ENCODE measurements at regions not wholly inside any gene's neighbourhood (a gene's known extent, or its start where the extent isn't known, plus 50 kb on each side); places are given as distances from the start of the nearest gene placed in this dataset.

DNA sequence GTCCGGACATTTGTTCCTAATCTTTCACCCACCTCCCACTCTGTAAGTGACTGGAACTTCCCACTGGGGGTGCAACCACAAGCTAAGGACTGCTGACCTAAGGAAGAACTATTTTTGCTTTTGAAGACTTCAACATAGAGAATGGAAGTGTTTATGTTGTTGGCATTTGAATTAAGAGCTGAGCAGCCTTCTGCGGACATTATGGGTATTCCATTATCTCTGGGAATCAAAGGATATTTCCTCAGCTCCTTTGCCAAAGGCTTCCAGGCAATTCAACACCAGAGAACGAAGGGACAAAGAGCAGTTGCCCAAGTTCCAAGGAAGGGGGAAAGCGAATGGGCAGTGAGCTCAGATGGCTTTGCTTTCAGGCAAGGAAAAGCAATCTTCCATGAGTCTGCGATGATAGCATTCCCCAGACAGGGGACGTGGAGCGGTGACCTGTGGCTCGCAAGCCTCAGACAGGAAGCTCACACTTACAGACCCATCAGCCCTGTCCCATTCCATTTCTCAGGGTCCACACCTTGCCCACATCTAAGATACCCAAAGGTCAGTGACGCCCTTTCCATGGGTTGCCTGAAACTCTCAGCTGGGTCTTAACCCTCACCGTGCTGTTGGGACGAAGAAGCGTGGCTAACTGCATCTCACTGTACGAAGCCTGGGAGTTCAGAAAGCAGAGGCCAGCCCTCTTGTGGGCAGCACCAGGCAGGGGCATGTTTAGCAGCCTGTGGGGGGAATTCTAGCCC is 116.8 kb downstream of the COPS8 start:
- H3K9me3 Mint-ChIP-seq: no peaks in the 10 kb centered on the region
- intact Hi-C loops (cut with micrococcal nuclease): no loop called here
- peaks cover 4% of the 10 kb centered on the region for H3K4me1 Mint-ChIP-seq (ENCODE audit: low read depth)
- no peaks in the 10 kb centered on the region for H3K36me3 Mint-ChIP-seq (ENCODE audit: low read depth)
- no peak overlapping the region for H3K4me3 Mint-ChIP-seq
- H3K27me3 Mint-ChIP-seq: peaks cover 12% of the 10 kb centered on the region
- no peak for ATAC-seq
- H3K27ac Mint-ChIP-seq: no peak overlapping the region
- TF ChIP-seq, protein P1, sequence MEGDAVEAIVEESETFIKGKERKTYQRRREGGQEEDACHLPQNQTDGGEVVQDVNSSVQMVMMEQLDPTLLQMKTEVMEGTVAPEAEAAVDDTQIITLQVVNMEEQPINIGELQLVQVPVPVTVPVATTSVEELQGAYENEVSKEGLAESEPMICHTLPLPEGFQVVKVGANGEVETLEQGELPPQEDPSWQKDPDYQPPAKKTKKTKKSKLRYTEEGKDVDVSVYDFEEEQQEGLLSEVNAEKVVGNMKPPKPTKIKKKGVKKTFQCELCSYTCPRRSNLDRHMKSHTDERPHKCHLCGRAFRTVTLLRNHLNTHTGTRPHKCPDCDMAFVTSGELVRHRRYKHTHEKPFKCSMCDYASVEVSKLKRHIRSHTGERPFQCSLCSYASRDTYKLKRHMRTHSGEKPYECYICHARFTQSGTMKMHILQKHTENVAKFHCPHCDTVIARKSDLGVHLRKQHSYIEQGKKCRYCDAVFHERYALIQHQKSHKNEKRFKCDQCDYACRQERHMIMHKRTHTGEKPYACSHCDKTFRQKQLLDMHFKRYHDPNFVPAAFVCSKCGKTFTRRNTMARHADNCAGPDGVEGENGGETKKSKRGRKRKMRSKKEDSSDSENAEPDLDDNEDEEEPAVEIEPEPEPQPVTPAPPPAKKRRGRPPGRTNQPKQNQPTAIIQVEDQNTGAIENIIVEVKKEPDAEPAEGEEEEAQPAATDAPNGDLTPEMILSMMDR (IDR thresholded peaks at IDR 0.05): no peak
- ChIA-PET CTCF (interaction anchor here (1.3 to 1.4 kb wide), 2 partner anchors 37 to 273 kb away, joined by 3 to 4 read pairs; no protein-coding TSS in a partner anchor), POLR2A (no interaction called here)
- no peak for DNase-seq

DNA sequence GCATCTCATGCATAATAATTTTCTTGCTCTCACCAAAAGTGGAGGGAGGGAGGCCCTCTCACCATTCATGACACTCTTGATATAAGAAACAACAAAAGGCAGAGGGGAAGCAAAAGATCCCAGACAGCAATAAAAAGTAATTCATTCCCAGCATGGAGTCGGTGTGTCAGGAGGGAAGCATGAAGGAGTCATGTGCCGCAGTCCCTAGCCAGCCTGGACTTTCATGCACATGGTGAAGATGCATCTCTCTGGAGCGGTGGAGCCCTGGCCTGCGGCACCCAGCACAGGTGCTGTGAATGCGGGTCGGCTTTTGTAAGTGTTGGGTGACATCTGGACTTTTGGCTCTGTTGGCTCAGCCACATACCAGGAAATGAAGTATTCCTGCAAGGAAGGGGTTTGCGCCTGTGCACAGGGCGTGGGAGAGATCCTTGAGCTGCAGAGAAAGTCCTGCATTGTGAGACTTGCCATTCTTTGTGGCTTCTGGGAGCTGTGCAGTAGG is 119.4 kb downstream of the COPS8 start:
- TF ChIP-seq, protein P1 (IDR thresholded peaks at IDR 0.05): no peak
- ATAC-seq (no peak), DNase-seq (no peak)
- intact Hi-C loops (cut with micrococcal nuclease): no loop called here
- H3K27me3 Mint-ChIP-seq: peaks cover 28% of the 10 kb centered on the region
- no peak overlapping the region for H3K27ac Mint-ChIP-seq
- peaks cover 4% of the 10 kb centered on the region for H3K4me1 Mint-ChIP-seq (ENCODE audit: low read depth)
- H3K36me3 Mint-ChIP-seq (ENCODE audit: low read depth): no peaks in the 10 kb centered on the region
- POLR2A ChIA-PET: no interaction called here
- CTCF ChIA-PET: no interaction called here
- no peaks in the 10 kb centered on the region for H3K9me3 Mint-ChIP-seq
- no peak overlapping the region for H3K4me3 Mint-ChIP-seq

DNA sequence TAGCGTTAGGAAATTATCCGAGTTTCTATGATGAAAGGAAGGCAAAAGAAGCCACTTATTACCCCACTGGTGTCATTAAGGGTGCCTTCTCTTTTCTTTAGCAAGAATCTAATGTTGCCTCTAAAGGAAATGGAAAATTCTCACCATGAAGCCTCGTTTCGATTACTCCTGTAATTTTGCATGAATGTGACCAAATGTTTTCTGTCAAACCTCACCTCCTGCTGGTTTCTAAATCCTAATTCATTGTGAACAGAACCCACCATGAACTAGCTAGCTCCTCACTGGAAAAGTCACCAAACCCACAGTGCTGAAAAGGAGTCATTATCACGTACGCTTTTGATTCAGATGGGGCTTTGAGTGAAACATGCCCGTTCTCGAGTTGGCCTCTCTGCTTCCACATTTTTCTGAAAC is 119.9 kb downstream of the COPS8 start:
- no peak overlapping the region for H3K4me3 Mint-ChIP-seq
- DNase-seq: no peak
- peaks cover 32% of the 10 kb centered on the region for H3K27me3 Mint-ChIP-seq
- H3K9me3 Mint-ChIP-seq: no peaks in the 10 kb centered on the region
- ATAC-seq: no peak
- peaks cover 4% of the 10 kb centered on the region for H3K4me1 Mint-ChIP-seq (ENCODE audit: low read depth)
- TF ChIP-seq, protein P1 (IDR thresholded peaks at IDR 0.05): no peak
- ChIA-PET POLR2A (no interaction called here), CTCF (no interaction called here)
- no peaks in the 10 kb centered on the region for H3K36me3 Mint-ChIP-seq (ENCODE audit: low read depth)
- intact Hi-C loops (cut with micrococcal nuclease): no loop called here
- no peak overlapping the region for H3K27ac Mint-ChIP-seq

DNA sequence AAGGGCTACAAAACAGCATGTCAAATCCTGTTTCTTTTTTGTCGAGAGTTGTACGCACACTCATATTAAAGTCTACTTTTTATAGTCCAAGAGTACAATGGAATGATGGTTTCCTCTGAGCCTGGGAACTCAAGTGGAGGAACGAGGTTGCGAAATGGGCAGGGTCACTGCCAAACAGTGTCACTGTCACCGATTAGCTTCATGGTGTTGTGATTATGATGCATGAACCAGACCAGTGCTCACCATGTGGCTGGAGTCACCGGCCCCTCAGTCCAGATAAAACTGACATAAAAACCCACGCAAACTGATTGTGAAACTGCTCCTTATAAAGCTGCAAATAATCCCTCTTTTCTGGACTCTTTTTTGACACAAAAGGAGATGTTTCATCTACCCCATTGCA is 122.0 kb downstream of the COPS8 start:
- DNase-seq (no peak), ATAC-seq (no peak)
- TF ChIP-seq, protein P1 (IDR thresholded peaks at IDR 0.05): no peak
- H3K27ac Mint-ChIP-seq: no peak overlapping the region
- no peaks in the 10 kb centered on the region for H3K4me1 Mint-ChIP-seq (ENCODE audit: low read depth)
- peaks cover 32% of the 10 kb centered on the region for H3K27me3 Mint-ChIP-seq
- ChIA-PET CTCF (no interaction called here), POLR2A (no interaction called here)
- intact Hi-C loops (cut with micrococcal nuclease): no loop called here
- H3K4me3 Mint-ChIP-seq: no peak overlapping the region
- no peaks in the 10 kb centered on the region for H3K36me3 Mint-ChIP-seq (ENCODE audit: low read depth)
- no peaks in the 10 kb centered on the region for H3K9me3 Mint-ChIP-seq

DNA sequence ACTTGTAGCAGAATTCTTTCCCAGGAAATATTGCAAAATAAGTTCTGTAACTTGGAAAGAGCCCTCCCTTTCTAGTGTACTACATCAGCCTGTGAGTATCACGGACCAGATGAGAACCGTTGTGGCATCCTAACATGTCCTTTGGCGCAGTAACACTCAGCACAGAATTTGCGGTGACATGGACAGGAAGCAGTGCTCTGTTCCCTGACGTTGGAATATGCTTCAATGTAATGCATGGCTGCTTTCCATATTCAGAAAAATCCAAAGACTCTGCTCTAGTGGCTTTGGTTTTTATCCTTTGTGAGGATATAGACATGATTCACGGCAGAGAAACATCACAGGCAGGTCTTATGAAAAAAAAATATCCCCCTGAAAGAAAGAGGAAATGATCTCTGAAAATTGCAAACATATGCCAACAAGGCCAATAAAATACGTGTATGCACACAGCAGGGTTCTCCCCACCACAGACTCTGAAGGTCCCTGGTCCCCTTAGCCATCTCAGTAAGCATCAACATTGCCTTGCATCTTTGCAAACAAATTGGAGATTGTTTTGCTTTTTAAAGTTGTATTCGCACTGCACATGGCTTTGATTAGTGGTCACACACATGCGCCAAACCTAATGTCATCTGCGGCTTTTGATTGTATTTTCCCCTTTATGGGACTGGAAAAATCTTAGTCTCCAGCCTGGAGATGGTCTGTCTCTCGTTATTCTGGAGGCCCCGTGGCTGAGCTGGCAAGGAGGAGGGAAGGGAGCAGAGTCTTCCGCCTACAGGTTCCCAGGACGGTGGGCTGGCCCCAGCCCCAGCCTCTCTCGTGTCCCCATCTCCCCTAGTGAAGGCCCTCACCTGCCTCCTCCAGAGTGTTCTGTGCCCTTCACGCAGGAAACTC is 122.9 kb downstream of the COPS8 start:
- peaks cover 28% of the 10 kb centered on the region for H3K27me3 Mint-ChIP-seq

More for the DNA sequence above, 122.9 kb downstream of the COPS8 start:
- TF ChIP-seq, protein P1 (IDR thresholded peaks at IDR 0.05): no peak
- DNase-seq (no peak), ATAC-seq (no peak)
- intact Hi-C loops (cut with micrococcal nuclease): no loop called here
- H3K4me3 Mint-ChIP-seq: no peak overlapping the region
- H3K36me3 Mint-ChIP-seq (ENCODE audit: low read depth): no peaks in the 10 kb centered on the region
- ChIA-PET POLR2A (no interaction called here), CTCF (no interaction called here)
- H3K9me3 Mint-ChIP-seq: no peaks in the 10 kb centered on the region
- H3K4me1 Mint-ChIP-seq (ENCODE audit: low read depth): no peaks in the 10 kb centered on the region
- no peak overlapping the region for H3K27ac Mint-ChIP-seq

All from activated CD8-positive, alpha-beta T cell treated with anti-CD3 and anti-CD28 coated beads for 36 hours (primary cell).